ENCODE measurements at regions not wholly inside any gene's neighbourhood (a gene's known extent, or its start where the extent isn't known, plus 50 kb on each side); places are given as distances from the start of the nearest gene placed in this dataset.

GRCh38 chr18:27274901-27275300 is 89.8 kb upstream of the CHST9 start:
- Histone ChIP-seq H3K9ac (ENCODE audit: extremely low read depth, insufficient read length, low read length) (no peak overlapping the region), H3K4me1 (ENCODE audit: insufficient read depth, low read length) (no peaks in the 10 kb centered on the region), H3K23ac (ENCODE audit: insufficient read length, low read depth, low read length) (no peak overlapping the region), H2AFZ (ENCODE audit: low read length) (no peak overlapping the region), H3K79me1 (ENCODE audit: insufficient read depth, low read depth, low read length, poor library complexity, severe bottlenecking) (no peaks in the 10 kb centered on the region), H3K79me2 (ENCODE audit: insufficient read depth, low read length) (no peaks in the 10 kb centered on the region), H3K56ac (ENCODE audit: insufficient read length, low read depth, low read length) (no peak overlapping the region), H4K5ac (ENCODE audit: insufficient read length, low read depth, low read length) (no peak overlapping the region), H2BK20ac (ENCODE audit: low read depth, low read length, poor library complexity, severe bottlenecking) (no peak overlapping the region), H2AK5ac (ENCODE audit: insufficient read length, low read length) (no peak overlapping the region), H4K91ac (ENCODE audit: insufficient read length, low read depth, low read length) (no peak overlapping the region), H3K14ac (ENCODE audit: insufficient read depth, low read length) (no peak overlapping the region), H2BK12ac (ENCODE audit: insufficient read length, low read depth, low read length) (no peak overlapping the region), H3K18ac (ENCODE audit: insufficient read length, low read depth, low read length) (no peak overlapping the region), H3K4me2 (ENCODE audit: insufficient read depth, insufficient read length, low read length) (no peak overlapping the region), H2BK120ac (ENCODE audit: low read depth, low read length, poor library complexity, severe bottlenecking) (no peak overlapping the region), H4K8ac (replicated peaks; ENCODE audit: insufficient read length, low read depth, low read length) (no peak overlapping the region), H2BK15ac (ENCODE audit: low read depth, low read length) (no peak overlapping the region), H3K27me3 (ENCODE audit: insufficient read depth, low read length) (no peaks in the 10 kb centered on the region), H3K23me2 (ENCODE audit: insufficient read length, low read depth, low read length, poor library complexity, severe bottlenecking) (no peaks in the 10 kb centered on the region), H3K9me3 (ENCODE audit: control insufficient read depth, low read depth, low read length) (peaks cover 6% of the 10 kb centered on the region), H3K4ac (ENCODE audit: low read depth, low read length) (no peak overlapping the region), H3K27ac (ENCODE audit: insufficient read length, low read depth, low read length) (no peak overlapping the region), H2BK5ac (ENCODE audit: insufficient read length, low read length) (no peak overlapping the region), H3T11ph (ENCODE audit: low read length) (no peak overlapping the region), H4K20me1 (ENCODE audit: control insufficient read depth, insufficient read depth, insufficient read length) (no peaks in the 10 kb centered on the region)
- H3K9me3 Mint-ChIP-seq = peaks cover 18 to 22% of the 10 kb centered on the region in 2 experiments
- no peak overlapping the region for H3K4me3 Mint-ChIP-seq
- peaks cover 0 to 9% of the 10 kb centered on the region in 2 experiments; a peak in 2 of 4 replicates for H3K4me1 Mint-ChIP-seq
- no peaks in the 10 kb centered on the region; the same call in 1 of the 2 replicates for H3K27me3 Mint-ChIP-seq (ENCODE audit: low read depth)
- DNase-seq = no peak
- no peak for TF ChIP-seq CTCF (conservative IDR thresholded peaks at IDR 0.05)
- no peak overlapping the region for H3K27ac Mint-ChIP-seq
- no CpG with 5 or more reads among the region's 3 CpGs for WGBS (ENCODE audit: extremely low coverage, insufficient read length, low lambda C conversion rate)
- H3K36me3 Mint-ChIP-seq (ENCODE audit: insufficient read depth in 1 of 3, low read depth in 3 of 3) = peaks cover 3 to 18% (median 7%) of the 10 kb centered on the region in 3 experiments; a peak in 6 of 7 replicates
